Heart left ventricle (tissue), 13 donors: ENCODE measurements at regions not wholly inside any gene's neighbourhood (a gene's known extent, or its start where the extent isn't known, plus 50 kb on each side); places are given as distances from the start of the nearest gene placed in this dataset.
"Not testable (repeated sequence)": the region's sequence is repeated elsewhere in the genome, so short reads cannot be mapped to it uniquely, and the experiment has no call there.

Experiments
- POLR2A ChIP-seq, 2 donors: fragments of 450-650 bp; IDR thresholded peaks; one replicate each; pipeline ENCODE4 v1.6.1; 2017; ENCODE audit warnings: antibody characterized with exemption in 2 of 2, mild to moderate bottlenecking in 2 of 2, moderate library complexity in 2 of 2
- TF ChIP-seq, protein P1 (sequence below), 12 donors: fragments of 200-600 bp; sonication (generic) in 4 of 12; IDR thresholded peaks; one replicate each; pipeline versions ENCODE4 v1.5.0 to v1.8.0; 2018 to 2022; ENCODE audit warnings: antibody characterized with exemption in 12 of 12, mild to moderate bottlenecking in 5 of 12
- donor health status: ischemic (EF 13 %, LVEDD 7.1; RV severe dilation, severe dysfunction).
- donor health status: DM: no; HTN: yes; CAD: no.
- donor health status: DM: no; HTN: no; CAD: no.
- donor health status: ischemic (EF 25% LVEDD 6.9; RV normal size, moderate dysfunction).
- donor health status: ischemic (EF 25% LVEDD 5.7; RV mildly dilated, moderate dysfunction).
- donor health status: ischemic (EF 35%, LVEDD 5.7; RV mildly dilated, moderate dysfunction).
- donor health status: nonischemic (EF 11% LVEDD 7.7; RV severe dilation, severe dysfunction).
- donor health status: DM: yes; HTN: yes; CAD: no.
- donor health status: PGD.
- donor health status: ischemic (EF 29% LVEDD 5.4; RV normal size, mild dysfunction).
- donor health status: nonischemic (EF 23%, LVEDD 6.1; RV moderate dilation, normal function).

DNA sequence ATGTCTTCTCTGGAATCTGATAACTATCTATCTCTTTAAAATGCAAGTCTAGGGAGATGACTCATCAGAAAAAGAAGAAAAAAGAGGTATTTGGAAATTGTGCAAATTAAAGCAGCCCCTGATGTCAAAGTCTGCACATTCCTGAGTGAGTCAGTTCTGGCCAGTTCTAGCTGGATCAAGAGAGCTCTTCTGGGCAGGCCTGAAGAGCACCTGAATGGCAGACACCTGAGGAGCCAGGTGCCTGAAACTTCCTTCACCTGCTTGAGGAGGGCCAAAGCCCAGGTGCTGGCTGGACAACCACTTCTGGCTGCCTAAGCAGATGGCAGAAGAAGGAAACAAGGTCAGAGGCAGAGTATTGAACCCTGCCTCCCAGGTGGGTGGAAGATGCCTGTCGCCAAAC is 1575.4 kb downstream of the RPIA start:
- TF ChIP-seq, protein P1, sequence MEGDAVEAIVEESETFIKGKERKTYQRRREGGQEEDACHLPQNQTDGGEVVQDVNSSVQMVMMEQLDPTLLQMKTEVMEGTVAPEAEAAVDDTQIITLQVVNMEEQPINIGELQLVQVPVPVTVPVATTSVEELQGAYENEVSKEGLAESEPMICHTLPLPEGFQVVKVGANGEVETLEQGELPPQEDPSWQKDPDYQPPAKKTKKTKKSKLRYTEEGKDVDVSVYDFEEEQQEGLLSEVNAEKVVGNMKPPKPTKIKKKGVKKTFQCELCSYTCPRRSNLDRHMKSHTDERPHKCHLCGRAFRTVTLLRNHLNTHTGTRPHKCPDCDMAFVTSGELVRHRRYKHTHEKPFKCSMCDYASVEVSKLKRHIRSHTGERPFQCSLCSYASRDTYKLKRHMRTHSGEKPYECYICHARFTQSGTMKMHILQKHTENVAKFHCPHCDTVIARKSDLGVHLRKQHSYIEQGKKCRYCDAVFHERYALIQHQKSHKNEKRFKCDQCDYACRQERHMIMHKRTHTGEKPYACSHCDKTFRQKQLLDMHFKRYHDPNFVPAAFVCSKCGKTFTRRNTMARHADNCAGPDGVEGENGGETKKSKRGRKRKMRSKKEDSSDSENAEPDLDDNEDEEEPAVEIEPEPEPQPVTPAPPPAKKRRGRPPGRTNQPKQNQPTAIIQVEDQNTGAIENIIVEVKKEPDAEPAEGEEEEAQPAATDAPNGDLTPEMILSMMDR (IDR thresholded peaks at IDR 0.05) = not testable (repeated sequence)
- TF ChIP-seq POLR2A (IDR thresholded peaks at IDR 0.05) = not testable (repeated sequence)
